G401 (cell line): ENCODE measurements at regions not wholly inside any gene's neighbourhood (a gene's known extent, or its start where the extent isn't known, plus 50 kb on each side); places are given as distances from the start of the nearest gene placed in this dataset.

Experiments
- DNase-seq: peaks from one replicate; pipeline ENCODE4 v3.0.0-alpha.2; 2015; ENCODE audit warnings: low spot score
- in situ Hi-C: cut with HindIII; loops from 2 replicates; pipeline ENCODE4 v1.10.0; 2016; ENCODE audit warnings: low sequenced_read_pairs, mixed read lengths

- no peak for DNase-seq
- in situ Hi-C loops = no loop called here
Observed at GRCh38 chr12:109648521-109648920, 65.1 kb upstream of the FAM222A start.

GRCh38 chr12:109650808-109651207 lies 62.8 kb upstream of the FAM222A start:
- in situ Hi-C loops = no loop called here
- no peak for DNase-seq

- in situ Hi-C loops = no loop called here
- DNase-seq = no peak
Observed at GRCh38 chr12:109651596-109651995, 62.0 kb upstream of the FAM222A start.

GRCh38 chr12:109652233-109652976 lies 61.2 kb upstream of the FAM222A start:
- DNase-seq = no peak
- in situ Hi-C loops = no loop called here

- no peak for DNase-seq
- in situ Hi-C loops = no loop called here
Observed at GRCh38 chr12:109652977-109653264, 60.7 kb upstream of the FAM222A start.

- DNase-seq = peak; percentile 8
- in situ Hi-C loops = no loop called here
Observed at GRCh38 chr12:109653890-109654289, 59.7 kb upstream of the FAM222A start.

- in situ Hi-C loops = no loop called here
Observed at GRCh38 chr12:109654357-109654756, 59.3 kb upstream of the FAM222A start.

DNA sequence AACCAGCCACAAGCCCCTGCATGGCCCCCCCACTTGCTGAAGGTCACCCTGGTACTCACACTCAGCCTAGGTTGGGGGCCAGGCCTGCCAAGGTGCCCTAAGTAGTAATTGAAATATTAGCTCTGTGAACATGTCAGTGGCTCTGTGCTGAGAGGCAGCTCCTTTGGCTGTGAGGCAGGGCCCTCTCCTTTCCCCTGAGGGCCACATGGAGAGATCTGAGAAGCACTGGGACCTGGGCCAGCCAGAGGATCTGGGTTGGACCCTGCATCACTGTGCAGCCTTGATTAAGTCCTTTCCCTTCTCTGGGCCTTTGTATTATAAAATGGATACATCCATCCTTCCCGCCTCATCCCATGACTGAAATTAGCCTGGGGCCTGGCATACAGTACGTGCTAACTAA lies 58.0 kb upstream of the FAM222A start:
- DNase-seq = no peak
- in situ Hi-C loops = no loop called here

More at GRCh38 chr12:109654357-109654756, 59.3 kb upstream of the FAM222A start:
- DNase-seq = no peak

DNA sequence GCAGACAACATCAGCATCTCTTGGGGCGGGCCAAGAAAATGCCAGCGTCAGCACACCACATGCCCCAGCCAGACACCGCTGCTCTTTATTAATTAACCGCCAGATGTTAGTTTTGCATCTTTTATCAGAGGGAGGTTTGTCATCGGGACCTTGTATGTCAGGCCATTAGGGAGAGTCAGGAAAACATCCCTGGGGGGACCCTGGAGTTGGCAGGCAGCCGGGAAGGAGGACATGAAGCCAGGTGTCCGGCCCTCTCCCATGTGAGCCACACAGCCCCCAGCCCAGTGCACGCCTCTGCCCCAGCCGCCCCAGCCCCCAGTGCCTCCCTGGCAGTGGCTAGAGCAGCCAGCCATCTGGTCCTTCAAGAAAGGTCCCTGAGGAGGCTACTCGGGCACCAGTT lies 56.9 kb upstream of the FAM222A start:
- in situ Hi-C loops = no loop called here
- DNase-seq = no peak

DNA sequence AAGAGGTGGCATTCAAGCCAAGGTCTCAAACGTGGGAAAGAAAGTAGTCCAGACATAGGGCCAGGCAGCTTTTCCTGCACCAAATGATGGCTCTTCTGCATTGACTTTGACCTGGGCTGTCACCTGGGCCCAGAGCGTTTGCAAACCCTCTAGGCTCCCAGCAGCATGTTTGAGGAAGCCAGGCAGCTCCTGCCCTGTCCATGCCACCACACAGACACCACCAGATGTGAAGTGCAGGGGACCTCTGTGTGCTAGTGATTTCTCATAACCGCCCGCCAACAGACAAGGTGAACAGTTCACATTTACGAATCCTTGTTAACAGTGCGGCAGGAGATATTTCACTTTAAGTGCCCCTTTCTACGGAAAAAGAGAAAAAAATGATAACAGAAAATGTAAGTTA lies 49.8 kb upstream of the FAM222A start:
- in situ Hi-C loops = no loop called here
- no peak for DNase-seq
